Transverse colon (tissue), 4 donors: ENCODE measurements at regions not wholly inside any gene's neighbourhood (a gene's known extent, or its start where the extent isn't known, plus 50 kb on each side); places are given as distances from the start of the nearest gene placed in this dataset.

Experiments used
- DNase-seq: peaks from one replicate; pipeline ENCODE4 v3.0.0-alpha.2; 2019
- H3K27ac ChIP-seq, 4 donors: fragments of 200-600 bp; sonication (generic); 2 replicates each; pipeline ENCODE4 v1.5.1; 2016 to 2018; ENCODE audit warnings: inconsistent platforms in 4 of 4
- H3K27me3 ChIP-seq: fragments of 200-600 bp; sonication (generic); 2 replicates; pipeline ENCODE4 v1.5.1; 2017; ENCODE audit warnings: inconsistent platforms
- H3K36me3 ChIP-seq, 4 donors: fragments of 200-600 bp; sonication (generic); 2 replicates each; pipeline ENCODE4 v1.5.1; 2017 to 2019; ENCODE audit warnings: inconsistent platforms in 4 of 4
- H3K4me1 ChIP-seq, 4 donors: fragments of 200-600 bp; sonication (generic); 2 replicates each; pipeline ENCODE4 v1.5.1; 2017 to 2020; ENCODE audit warnings: inconsistent platforms in 4 of 4
- H3K4me3 ChIP-seq, 4 donors: fragments of 200-600 bp; sonication (generic); 1 replicate in 1 of 4; 2 replicates in 3 of 4; pipeline versions ENCODE4 v1.5.1 to v1.6.1; 2017 to 2019; ENCODE audit warnings: inconsistent platforms in 4 of 4
- H3K9me3 ChIP-seq, 2 donors: fragments of 200-600 bp; sonication (generic); 2 replicates each; pipeline ENCODE4 v1.5.1; 2017 to 2019; ENCODE audit warnings: inconsistent platforms in 2 of 2
- CTCF ChIP-seq, 5 experiments: fragments of 200-600 bp in 3 of 5; fragments of 450-650 bp in 2 of 5; sonication (generic) in 3 of 5; IDR thresholded peaks; 1 replicate in 2 of 5; 2 replicates in 3 of 5; pipeline ENCODE4 v1.5.1; 2016 to 2017; ENCODE audit warnings: antibody characterized with exemption in 5 of 5, inconsistent platforms in 3 of 5, mild to moderate bottlenecking in 2 of 5, moderate library complexity in 1 of 5
- EP300 ChIP-seq: sonication (generic); formaldehyde crosslinking; IDR thresholded peaks from one replicate; pipeline ENCODE4 v1.6.1; 2017; ENCODE audit warnings: antibody characterized with exemption, low read depth
- POLR2A ChIP-seq: fragments of 450-650 bp; IDR thresholded peaks from one replicate; pipeline ENCODE4 v1.6.1; 2016; ENCODE audit warnings: antibody characterized with exemption, mild to moderate bottlenecking, moderate library complexity
- POLR2AphosphoS5 ChIP-seq, 3 donors: sonication (generic); formaldehyde crosslinking; IDR thresholded peaks; one replicate each; pipeline ENCODE4 v1.6.1; 2016; ENCODE audit warnings: antibody characterized with exemption in 3 of 3
- WGBS, 2 donors: methylation state at CpG; one replicate each; pipeline ENCODE4 v1.1.5; 2018; ENCODE audit warnings: low coverage in 1 of 2; 5-methylcytosine and 5-hydroxymethylcytosine counted together
- in situ Hi-C, 4 donors: fragments of 200-750 bp; cut with MboI; loops; one replicate each; pipeline versions ENCODE4 v1.15.0 to v1.15.1; 2017; ENCODE audit warnings: low sequenced_read_pairs in 3 of 4, low pct_ligation_motif_present in 1 of 4, low pct_unique_long_range_greater_than_20kb in 1 of 4
- intact Hi-C: fragments of 100-400 bp; cut with DNase I; formaldehyde crosslinking; loops from one replicate; pipeline ENCODE4 v1.15.1; 2023; ENCODE audit warnings: low total_unique reads

GRCh38 chr3:10602769-10603768 is 97.7 kb upstream of the ATP2B2 start:
- TF ChIP-seq CTCF (IDR thresholded peaks at IDR 0.05) = no peak
- TF ChIP-seq EP300 = no peak
- WGBS, 2 donors = 63 to 65% methylated on average over 7 to 15 of the region's 15 CpGs
- no peak for DNase-seq

DNA sequence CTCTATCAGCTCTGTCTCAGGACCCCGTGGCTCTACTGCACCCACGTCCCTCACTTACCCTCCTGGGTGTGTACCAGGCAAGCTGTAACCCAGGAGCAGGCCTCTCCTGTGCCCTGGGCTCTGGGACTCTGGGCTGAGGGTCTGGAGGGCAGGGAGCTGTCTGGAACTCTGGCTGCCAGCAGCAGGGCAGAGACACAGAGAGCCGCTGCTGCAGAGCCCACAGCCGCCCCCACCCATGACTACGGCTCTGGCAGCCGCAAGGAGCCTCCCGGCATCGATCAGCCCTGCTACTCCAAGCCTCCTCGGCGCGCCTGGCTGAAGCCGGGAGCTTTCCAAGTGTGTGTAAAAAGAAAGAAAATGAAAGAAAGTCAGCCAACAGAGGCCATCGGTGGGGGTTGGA is 103.7 kb upstream of the ATP2B2 start:
- in situ Hi-C loops = no loop called here
- WGBS, 2 donors = 30% methylated on average over 13 of the region's 13 CpGs; no CpG with 5 or more reads in 1 of the 2 donors
- no peak for DNase-seq
- Histone ChIP-seq H3K9me3 (no peaks in the 10 kb centered on the region), H3K36me3 (no peaks in the 10 kb centered on the region), H3K4me3 (no peak overlapping the region), H3K4me1 (no peaks in the 10 kb centered on the region), H3K27me3 (no peaks in the 10 kb centered on the region), H3K27ac (no peak overlapping the region)
- no peak for TF ChIP-seq POLR2AphosphoS5 (IDR thresholded peaks at IDR 0.05)
- TF ChIP-seq EP300 = no peak
- no peak for TF ChIP-seq POLR2A
- TF ChIP-seq CTCF (IDR thresholded peaks at IDR 0.05) = no peak
- intact Hi-C loops = no loop called here

More at GRCh38 chr3:10602769-10603768, 97.7 kb upstream of the ATP2B2 start:
- intact Hi-C loops (no loop called here), in situ Hi-C loops (no loop called here)
- H3K27ac ChIP-seq = no peak overlapping the region
- H3K4me1 ChIP-seq = no peaks in the 10 kb centered on the region
- H3K27me3 ChIP-seq = no peaks in the 10 kb centered on the region
- H3K9me3 ChIP-seq = no peaks in the 10 kb centered on the region
- no peak overlapping the region for H3K4me3 ChIP-seq
- no peaks in the 10 kb centered on the region for H3K36me3 ChIP-seq

GRCh38 chr3:10614168-10614567 is 108.8 kb upstream of the ATP2B2 start:
- intact Hi-C loops (no loop called here), in situ Hi-C loops (no loop called here)
- no peak overlapping the region for H3K4me3 ChIP-seq
- H3K36me3 ChIP-seq = no peaks in the 10 kb centered on the region
- TF ChIP-seq POLR2A (no peak), POLR2AphosphoS5 (IDR thresholded peaks at IDR 0.05) (no peak), CTCF (IDR thresholded peaks at IDR 0.05) (no peak), EP300 (no peak)
- no peaks in the 10 kb centered on the region for H3K4me1 ChIP-seq
- no peaks in the 10 kb centered on the region for H3K27me3 ChIP-seq
- no peak overlapping the region for H3K27ac ChIP-seq
- WGBS, 2 donors = 51 to 61% methylated on average over 5 to 7 of the region's 7 CpGs
- no peaks in the 10 kb centered on the region for H3K9me3 ChIP-seq
- no peak for DNase-seq

DNA sequence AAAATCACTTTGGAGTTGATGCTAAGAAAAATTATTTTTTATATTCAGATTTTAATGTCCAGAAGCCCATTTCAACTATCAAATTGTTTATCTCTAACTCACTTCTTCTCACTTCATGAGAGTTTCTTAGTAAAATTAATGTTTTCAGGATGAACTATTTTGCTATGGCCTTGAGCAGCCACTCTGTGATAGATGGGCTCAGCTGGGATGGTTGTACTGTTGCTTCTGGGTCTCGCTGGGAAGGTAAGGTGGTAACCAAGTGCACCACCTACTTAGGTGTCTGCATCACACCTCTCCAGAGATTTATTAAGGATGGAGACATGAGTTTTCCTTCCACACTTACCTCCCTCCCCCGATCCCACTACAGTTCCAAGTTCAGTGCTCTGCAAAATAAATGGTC is 110.3 kb upstream of the ATP2B2 start:
- in situ Hi-C loops (no loop called here), intact Hi-C loops (no loop called here)
- Histone ChIP-seq H3K4me3 (no peak overlapping the region), H3K4me1 (no peaks in the 10 kb centered on the region), H3K9me3 (no peaks in the 10 kb centered on the region), H3K36me3 (no peaks in the 10 kb centered on the region), H3K27me3 (no peaks in the 10 kb centered on the region), H3K27ac (no peak overlapping the region)
- DNase-seq = no peak
- TF ChIP-seq CTCF (IDR thresholded peaks at IDR 0.05) (no peak), EP300 (no peak), POLR2A (no peak), POLR2AphosphoS5 (IDR thresholded peaks at IDR 0.05) (no peak)
- WGBS, 2 donors = 88% methylated on average over 2 of the region's 2 CpGs; no CpG with 5 or more reads in 1 of the 2 donors
